ENCODE measurements at regions not wholly inside any gene's neighbourhood (a gene's known extent, or its start where the extent isn't known, plus 50 kb on each side); places are given as distances from the start of the nearest gene placed in this dataset.
A peak's percentile ranks its signal among the peaks of the same experiment; 100 is the strongest.
"Not testable (repeated sequence)": the region's sequence is repeated elsewhere in the genome, so short reads cannot be mapped to it uniquely, and the experiment has no call there.

DNA sequence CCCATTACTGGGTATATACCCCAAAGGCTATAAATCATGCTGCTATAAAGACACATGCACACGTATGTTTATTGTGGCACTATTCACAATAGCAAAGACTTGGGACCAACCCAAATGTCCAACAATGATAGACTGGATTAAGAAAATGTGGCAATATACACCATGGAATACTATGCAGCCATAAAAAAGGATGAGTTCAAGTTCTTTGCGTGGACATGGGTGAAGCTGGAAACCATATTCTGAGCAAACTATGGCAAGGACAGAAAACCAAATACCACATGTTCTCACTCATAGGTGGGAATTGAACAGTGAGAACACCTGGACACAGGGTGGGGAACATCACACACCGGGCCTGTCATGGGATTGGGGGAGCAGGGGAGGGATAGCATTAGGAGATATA, 54.4 kb upstream of the MUCL1 start:
- not testable (repeated sequence) for DNase-seq (ENCODE audit: low spot score)

DNA sequence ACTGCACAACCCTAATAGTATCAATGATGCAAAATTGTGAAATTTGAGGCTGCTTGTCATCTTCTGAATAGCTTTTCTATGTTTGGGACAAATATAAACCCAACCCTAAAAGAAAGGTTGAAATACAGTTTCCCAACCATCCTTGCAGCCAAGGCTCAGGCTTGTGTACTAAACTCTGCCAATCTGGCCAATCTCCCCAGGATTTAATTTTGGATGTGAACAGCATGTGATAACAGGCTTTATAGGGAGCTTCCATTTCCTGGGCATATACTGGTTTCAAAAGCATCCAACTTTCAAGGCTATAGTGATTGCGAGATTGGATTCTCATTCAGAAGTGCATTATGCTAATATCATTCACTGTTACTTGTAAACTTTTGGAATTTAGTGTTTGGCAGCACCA, 55.7 kb upstream of the MUCL1 start:
- no peak for DNase-seq (ENCODE audit: low spot score)

DNA sequence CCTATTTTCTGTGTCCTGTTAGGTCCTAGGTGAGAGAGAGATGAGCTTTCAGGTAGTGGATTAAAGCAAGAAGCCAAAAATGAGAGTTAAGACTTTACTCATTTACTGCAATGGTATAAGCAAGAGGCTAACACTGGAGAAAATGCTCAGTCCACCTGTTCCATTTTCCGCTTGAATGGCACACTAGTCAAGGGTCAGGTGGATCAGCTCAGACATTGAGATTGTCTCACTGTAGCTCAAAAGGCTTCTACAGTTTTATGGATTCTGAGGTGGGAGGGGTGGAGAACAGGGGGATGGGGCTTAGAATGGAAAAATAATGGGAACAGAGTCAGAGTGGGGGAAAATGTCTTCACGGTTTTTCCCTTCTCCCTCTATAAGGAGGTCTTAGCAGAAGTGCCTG, 57.3 kb upstream of the MUCL1 start:
- no peak for DNase-seq (ENCODE audit: low spot score)

DNA sequence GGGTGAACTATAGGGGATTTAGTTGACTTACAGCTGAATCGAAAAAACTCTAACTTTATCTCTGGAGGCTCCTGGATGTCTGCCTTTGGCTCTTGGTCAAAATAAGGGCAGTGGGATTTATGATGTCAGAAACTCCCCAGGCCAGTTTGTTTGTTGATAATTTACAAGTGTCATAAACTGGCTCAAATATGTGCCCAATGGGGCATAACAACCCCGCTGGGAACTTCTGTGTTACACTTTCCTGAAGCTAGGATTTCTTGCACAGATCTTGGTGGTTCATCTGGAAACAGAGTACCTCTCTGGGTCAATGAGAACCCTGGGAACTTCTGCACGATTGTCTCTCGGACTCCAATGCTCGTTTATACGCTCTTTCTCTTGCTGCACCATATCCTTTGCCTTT, 58.7 kb upstream of the MUCL1 start:
- no peak for DNase-seq (ENCODE audit: low spot score)

DNA sequence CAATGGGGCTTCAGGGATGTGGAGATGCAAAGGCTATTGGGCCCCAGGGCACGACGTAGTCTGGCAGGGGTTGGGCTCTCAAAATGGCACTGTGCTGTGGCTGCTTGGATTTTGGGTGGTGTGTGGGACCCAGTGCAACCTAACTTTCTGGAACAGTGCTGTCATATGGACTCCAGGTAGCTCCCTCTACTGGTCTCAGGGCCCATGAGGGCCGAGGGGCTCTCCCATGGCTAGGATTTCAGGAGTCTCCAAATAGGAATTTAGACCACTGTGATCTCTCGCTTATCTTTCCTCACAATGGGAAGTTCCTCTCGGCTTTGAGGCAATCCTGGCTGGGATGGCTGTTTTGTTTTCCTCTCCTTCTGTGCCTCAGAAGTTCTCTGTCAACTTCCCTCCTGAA, 68.2 kb upstream of the MUCL1 start:
- no peak for DNase-seq (ENCODE audit: low spot score)

DNA sequence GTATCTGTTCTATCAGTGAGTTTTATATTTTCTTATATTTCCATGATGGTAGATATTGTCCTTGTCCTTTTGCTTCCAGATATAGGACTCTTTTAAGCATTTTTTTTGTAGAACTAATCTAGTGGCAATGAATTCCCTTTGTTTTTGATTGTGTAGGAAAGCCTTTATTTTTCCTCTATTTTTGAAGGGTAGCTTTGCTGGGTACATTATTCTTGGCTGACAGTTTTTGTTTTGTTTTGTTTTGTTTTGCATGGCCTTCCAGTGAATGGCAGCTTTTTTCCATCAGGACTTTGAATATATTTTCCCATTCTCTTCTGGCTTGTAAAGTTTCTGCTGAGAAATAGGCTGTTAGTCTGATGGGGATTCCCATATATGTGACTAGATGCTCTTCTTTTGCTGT, 70.2 kb upstream of the MUCL1 start:
- no peak for DNase-seq (ENCODE audit: low spot score)

DNA sequence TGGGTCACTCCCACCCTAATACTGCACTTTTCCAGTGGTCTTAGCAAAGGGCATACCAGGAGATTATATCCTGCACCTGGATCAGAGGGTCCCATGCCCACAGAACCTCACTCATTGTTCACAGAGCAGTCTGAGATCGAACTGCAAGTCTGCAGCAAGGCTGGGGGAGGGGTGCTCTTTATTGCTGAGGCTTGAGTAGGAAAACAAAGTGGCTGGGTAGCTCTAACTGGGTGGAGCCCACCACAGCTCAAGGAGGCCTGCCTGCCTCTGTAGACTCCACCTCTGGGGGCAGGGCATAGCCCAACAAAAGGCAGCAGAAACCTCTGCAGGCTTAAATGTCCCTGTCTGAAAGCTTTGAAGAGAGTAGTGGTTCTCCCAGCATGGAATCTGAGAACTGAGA, 77.3 kb upstream of the MUCL1 start:
- not testable (repeated sequence) for DNase-seq (ENCODE audit: low spot score)

DNA sequence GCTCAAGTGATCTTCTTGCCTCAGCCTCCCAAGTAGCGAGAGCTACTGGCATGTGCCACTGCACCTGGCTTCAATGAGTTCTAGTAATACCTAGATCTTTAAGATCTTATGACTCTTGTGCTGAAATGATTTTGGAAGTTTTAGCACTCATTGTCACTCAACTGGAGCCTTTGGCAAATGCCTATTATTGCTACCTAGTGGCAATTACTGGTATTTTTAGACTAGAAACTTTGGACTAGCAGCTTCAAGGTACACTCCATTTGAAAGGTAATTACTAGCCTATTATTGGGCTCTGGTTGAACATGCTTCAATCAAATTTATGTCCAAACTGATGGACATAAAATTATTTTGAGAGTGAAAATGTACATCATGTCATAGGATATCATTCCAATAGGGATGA, 80.7 kb upstream of the MUCL1 start:
- DNase-seq (ENCODE audit: low spot score), result no peak

DNA sequence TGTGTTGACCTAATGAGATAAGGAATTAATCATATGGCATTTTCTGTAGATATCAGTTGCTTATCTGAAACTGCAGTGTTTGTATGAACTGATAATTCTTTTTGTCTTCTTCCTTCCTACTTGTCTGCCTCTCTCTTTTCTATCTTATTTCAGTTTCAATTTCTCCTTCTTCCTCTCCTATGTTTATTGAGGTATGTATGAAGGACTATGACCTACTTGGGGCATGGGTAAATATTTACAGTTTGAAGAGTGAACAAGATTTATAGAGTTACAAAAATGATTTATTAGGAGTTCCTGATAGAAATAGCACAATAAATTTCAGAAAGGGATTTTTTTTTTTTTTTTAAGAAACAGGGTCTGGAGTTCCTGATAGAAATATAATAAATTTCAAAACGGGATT, 88.7 kb upstream of the MUCL1 start:
- DNase-seq (ENCODE audit: low spot score), result no peak

DNA sequence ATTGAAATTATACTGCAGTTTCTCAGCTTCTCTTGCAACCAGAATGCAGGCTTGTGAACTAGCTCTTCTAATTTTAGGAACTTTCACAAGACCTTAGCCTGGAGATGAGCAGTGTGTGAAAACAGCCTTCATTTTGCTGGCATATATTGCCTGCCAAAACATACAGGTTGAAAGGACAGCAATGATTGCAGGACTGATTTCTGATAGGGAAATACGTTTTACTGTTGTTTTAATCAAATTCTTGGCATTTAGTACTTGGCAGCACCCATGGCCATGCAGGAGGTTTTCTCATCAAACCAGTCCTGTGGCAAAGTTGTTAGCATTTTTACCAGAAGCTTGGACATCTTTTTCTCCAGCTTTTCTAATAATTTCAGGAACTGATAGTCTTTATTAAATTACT, 91.9 kb upstream of the MUCL1 start:
- no peak for DNase-seq (ENCODE audit: low spot score)

DNA sequence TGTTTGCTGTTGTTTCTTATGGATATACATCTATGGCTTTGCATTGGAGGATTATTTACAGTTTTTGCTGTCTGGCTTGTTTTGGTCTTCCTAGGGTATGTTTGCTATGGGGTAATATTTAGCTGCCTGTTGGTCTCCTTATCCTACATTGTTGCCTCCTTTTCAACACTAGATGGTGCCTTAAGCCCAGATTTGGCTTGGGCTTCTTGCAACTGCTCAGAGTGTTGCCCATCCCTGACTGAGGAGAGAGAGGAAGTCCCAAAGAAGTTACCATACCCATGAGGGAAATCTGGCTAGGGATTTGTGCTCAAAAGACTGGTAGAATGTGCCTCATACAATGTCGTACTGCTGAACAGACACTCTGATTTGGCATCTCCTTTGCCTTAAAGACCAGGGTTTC, 94.6 kb upstream of the MUCL1 start:
- DNase-seq (ENCODE audit: low spot score), result no peak

DNA sequence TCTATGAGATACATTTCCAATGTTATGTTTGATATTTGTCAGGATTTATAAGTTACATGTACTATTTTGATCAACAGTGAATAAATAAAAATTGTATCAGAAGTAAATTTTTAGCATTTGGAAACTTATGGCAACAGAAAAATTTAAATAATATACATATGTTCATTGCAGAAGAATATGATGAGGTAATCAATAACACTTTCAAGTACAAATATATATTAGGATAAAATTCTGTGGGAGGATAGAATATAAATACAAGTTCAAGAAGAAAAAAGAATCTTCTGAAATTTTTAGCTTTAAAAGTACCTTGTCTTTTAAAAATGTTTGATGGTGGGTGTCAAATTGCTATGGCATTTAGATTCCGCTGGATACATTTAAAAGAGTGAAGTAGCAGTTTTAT, 102.8 kb upstream of the MUCL1 start:
- no peak for DNase-seq (ENCODE audit: low spot score)

DNA sequence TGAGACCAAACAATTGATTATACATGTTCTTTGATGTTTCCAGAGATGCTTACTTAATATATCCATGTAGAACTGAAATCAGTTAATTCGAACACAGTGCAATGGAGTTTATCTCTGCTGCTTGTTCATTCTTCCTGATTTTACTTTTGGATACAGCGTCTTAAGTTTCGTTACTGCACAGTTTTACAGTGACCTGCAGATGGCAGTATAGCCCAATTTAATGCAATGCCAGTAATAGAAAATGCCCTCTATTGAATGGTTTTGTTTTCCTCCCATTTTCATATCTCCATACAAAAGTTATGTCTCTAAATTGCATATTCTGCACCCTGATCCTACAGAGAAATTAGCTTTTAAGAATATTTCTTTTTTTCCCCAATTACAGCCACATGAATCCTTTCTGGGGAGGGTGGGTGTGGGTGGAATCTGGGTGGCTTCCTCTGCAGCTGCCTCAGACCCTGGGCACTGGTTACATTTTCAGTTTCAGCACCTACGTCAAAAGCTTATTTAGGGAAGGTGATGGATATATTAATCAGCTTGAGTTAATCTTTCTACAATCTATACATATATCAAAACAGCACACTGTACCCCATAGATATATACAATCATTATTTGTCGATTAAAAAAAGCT, 101.1 kb upstream of the DCD start:
- DNase-seq (ENCODE audit: low spot score), result peak; percentile 26

DNA sequence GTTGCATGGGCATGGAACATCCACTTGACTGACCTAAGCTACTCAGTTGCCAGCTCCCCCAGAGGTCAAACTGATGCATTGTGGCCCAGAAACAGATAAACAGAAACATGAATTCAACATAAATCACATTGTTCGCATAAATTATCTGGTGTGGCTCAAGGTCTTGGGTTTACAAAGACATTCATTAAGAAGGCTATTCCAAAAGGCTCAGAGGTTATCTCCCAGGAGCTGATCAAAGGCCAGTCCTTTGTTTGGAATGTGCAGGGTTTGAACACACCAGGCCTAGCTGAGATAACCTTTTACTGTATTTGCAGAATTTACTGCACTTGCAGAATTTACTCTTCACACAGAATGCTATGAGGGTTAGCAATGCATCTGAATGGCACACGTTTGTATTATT, 96.4 kb upstream of the DCD start:
- no peak for DNase-seq (ENCODE audit: low spot score)

DNA sequence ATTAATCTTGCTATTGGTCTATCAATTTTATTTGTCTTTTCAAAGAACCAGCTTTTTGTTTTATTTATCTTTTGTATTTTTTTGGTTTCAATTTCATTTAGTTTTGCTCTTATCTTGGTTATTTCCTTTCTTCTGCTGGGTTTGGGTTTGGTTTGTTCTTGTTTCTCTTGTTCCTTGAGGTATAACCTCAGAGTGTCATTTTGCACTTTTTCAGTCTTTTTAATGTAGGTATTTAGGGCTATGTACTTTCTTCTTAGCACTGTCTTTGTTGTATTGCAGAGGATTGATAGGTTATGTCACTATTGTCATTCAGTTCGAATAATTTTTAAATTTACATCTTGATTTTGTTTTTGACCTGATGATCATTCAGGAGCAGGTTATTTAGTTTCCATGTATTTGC, 92.7 kb upstream of the DCD start:
- no peak for DNase-seq (ENCODE audit: low spot score)

DNA sequence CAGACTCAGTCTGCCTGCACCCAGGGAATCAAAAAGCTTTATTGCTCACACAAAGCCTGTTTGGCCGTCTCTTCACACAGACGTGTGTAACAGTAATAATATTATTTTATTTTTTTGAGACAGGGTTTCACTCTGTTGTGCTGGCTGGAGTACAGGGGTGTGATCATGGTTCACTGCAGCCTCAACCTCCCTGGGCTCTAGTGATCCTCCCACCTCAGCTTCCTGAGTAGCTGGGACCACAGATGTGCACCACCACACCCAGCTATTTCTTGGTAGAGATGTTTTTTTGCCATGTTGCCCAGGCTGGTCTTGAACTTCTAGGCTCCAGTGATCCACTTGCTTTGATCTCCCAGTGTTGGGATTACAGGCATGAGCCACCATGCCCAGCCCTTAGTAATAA, 88.4 kb upstream of the DCD start:
- no peak for DNase-seq (ENCODE audit: low spot score)

DNA sequence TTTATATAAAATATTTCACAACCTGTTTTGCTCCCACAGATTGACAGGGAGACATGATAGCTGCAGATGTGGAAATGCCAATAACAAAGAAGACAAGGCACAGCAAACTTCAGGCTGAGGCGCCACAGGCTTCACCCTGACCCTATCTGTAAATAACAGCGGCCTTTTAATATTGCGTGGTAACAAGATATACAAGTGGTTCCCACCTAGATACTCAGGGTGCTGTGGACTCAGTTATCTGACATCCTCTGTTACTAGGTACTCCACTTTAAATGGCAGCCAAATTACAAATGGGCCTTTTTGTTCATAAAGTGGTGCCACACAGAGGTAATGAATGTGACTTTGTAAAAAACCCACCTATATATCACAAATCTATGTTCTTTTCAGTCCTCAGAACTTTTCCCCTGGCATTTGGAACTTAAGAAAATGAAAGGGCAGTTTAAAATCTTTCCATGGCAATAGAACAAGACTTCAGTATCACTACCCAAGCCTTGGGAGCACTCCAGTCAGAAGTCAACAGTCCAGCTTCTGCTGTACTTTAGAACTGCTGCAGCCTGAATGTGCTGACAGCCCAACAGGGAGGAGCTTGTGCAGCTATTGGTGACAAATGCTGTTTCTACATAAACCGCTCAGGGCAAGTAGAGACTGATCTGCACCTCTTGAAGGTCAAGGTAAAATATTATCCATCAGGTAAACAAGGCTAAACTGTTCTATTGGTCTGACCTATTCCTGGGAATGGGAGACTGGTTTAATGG, 86.2 kb upstream of the DCD start:
- DNase-seq (ENCODE audit: low spot score), result peak; percentile 19

DNA sequence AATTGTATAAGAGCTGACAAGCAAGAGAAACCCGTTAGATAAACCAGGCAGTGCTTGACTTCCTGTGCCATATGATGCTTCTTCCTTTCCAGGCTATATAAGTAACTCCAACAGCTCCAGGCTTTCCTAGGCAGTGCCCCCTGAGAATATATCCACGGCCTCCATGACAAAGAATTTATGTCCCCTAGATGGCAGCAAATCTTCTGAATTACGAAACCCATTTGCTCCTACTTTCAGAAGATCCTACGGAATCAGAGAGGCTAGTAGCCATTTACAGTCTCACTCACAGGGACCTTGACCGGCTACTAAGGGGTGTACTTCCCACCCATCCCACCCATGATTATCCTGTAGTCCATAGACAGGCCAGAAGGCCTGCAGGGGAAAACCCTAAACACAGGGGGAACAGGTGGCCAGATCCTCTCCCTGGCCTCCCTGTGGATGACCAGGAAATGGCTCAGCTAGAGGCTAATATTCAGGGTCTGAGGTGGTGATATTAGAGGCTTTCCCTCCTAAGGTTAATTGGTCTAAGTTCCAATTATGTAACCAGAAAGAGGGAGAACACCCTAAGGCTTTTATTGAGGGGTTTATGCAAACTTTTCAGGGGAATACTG, 77.2 kb upstream of the DCD start:
- no peak for DNase-seq (ENCODE audit: low spot score)

DNA sequence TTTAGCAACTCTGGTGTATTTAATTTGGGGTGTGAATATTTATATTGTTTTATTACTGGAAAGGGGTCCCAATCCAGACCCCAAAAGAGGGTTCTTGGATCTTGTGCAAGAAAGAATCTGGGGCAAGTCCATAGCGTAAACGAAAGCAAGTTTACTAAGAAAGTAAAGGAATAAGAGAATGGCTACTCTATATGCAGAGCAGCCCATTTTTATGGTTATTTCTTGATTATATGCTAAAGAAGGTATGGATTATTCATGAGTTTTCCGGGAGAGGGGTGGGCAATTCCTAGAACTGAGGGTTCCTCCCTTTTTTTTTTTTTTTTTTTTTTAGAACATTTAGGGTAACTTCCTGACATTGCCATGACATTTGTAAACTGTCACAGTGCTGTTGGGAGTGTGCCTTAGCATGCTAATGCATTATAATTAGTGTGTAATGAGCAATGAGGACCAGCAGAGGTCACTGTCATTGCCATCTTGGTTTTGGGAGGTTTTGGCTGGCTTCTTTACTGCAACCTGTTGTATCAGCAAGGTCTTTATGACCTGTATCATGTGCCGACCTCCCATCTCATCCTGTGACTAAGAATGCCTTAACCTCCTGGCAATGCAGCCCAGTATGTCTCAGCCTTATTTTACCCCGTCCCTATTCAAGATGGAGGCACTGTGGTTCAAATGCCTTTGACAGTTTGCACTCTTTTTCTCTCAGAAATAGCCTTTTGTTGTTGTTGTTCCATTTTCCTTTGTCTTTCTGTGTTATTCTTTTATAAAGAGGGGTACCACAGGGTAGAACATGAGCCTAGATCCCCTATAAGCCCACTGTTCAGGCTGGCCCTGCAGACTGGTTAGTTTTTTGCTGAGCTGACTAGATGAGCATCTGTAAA, 75.5 kb upstream of the DCD start:
- no peak for DNase-seq (ENCODE audit: low spot score)

DNA sequence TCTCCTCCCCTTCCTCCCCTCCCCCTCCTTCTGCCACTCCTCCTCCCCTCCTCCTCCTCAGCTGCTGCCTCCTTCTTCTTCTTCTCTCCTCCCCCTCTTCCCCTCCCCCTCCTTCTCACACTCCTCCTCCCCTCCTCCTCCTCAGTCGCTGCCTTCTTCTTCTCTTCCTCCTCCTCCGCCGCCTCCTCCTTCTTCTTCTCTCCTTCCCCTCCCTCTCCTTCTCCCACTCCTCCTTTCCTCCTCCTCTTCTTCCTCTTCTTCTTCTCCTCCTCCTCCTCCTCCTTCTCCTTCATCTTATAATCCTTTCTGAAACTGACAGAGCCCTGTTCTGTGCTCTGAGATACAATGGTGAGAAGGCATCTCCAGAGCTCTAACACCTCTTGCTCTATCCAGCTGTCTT, 73.1 kb upstream of the DCD start:
- no peak for DNase-seq (ENCODE audit: low spot score)

DNA sequence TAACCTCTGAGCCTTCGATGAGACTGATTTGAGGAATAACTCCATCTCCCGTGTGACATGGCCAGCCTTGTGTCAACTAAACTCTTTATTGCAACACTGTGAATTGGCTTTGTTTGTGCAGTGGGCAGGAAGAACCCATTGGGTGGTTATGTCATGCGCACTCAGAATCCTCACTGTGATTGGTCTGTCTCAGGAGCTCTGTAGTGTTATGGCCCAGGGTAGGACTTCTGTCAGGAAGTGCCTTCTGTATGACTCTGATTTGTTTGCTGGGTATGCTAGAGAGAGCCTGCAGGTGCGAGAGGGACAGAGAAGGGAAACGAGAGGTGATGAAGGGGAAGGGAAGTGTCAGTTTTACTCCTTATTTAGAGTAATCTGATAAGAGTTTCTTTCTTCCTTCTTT, 71.5 kb upstream of the DCD start:
- DNase-seq (ENCODE audit: low spot score), result no peak

DNA sequence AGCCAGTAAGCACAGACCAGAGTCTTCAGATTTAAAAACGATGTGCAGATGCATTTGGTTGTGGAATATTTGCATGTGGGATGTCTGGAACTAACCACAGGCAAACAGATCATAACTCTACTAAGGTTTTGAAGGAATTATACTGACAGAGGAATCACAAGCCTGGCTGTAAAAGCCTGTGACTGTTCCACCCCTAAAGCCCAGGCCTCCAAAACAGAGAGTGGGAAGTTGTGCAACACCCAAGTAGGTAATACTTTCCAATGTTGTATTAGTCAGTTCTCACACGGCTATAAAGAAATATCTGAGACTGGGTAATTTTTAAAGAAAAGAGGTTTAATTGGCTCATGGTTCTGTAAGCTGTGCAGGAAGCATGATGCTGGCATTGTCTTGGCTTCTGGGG, 68.1 kb upstream of the DCD start:
- DNase-seq (ENCODE audit: low spot score), result no peak

DNA sequence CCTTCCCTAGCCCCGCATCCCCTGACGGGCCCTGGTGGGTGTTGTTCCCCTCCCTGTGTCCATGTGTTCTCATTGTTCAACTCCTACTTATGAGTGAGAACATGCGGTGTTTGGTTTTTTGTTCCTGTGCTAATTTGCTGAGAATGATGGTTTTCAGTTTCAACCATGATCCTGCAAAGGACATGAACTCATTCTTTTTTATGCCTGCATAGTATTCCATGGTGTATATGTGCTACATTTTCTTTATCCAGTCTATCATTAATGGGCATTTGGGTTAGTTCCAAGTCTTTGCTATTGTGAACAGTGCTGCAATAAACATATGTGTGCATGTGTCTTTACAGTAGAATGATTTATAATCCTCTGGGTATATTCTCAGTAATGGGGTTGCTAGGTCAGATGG, 65.7 kb upstream of the DCD start:
- DNase-seq (ENCODE audit: low spot score), result not testable (repeated sequence)
